ENCODE measurements at regions not wholly inside any gene's neighbourhood (a gene's known extent, or its start where the extent isn't known, plus 50 kb on each side); places are given as distances from the start of the nearest gene placed in this dataset.

DNA sequence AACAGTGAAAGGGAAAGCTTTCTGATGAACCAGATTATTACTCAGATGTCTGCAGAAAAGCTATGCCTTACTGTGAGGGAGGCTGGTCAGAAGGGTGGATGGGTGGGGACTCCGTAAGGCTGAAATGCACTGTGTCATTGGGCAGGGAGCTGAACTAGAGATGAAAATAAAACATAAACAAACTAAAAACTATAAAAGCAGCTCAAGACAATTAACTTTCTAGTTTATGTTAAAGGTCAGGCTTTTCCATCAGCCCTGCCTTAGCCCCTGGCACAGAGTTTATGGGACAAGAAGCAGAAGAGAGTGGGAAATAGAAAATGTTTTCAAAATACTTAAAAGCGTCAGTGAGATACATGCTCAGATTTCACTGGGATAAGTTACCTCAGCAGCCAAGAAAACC is 310.0 kb upstream of the UBE2E2 start:
- no peak for ATAC-seq
- no peak for TF ChIP-seq POLR2A (IDR thresholded peaks at IDR 0.05)
- no peak for TF ChIP-seq CTCF (IDR thresholded peaks at IDR 0.05)
- no peak overlapping the region for H3K4me3 ChIP-seq
- no peak for DNase-seq
- H3K4me1 ChIP-seq = no peaks in the 10 kb centered on the region
- no peaks in the 10 kb centered on the region for H3K9me3 ChIP-seq
- no peaks in the 10 kb centered on the region for H3K36me3 ChIP-seq (replicated peaks in 1 of 2; ENCODE audit: insufficient read depth in 1 of 2, low read depth in 2 of 2)
- H3K27ac ChIP-seq = no peak overlapping the region
- 70 to 75% methylated on average over 2 of the region's 2 CpGs for WGBS, 2 donors
- intact Hi-C loops (cut with DNase I) = no loop called here
- no peaks in the 10 kb centered on the region for H3K27me3 ChIP-seq

GRCh38 chr3:22893644-22894325 is 309.3 kb upstream of the UBE2E2 start:
- no peak for ATAC-seq

DNA sequence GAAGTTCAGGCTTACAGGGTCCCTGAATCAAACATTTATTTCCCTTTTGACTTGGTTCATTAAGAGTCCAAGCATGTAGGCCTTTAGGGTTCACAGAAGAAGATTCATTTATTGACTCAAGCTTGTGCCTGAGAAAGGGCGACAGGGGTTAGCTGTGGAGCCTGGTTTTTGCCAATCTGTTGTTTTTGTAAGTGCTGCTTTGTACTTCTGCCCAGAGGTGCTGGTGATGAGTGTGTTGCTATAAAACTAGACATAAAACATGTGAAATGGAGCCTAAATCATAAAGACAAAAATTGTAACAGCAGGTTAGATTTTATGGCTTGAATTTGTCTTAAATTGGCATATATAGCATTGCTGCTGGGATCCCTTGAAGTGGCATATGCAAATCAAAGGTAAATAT is 308.3 kb upstream of the UBE2E2 start:
- Histone ChIP-seq H3K4me1 (no peaks in the 10 kb centered on the region), H3K27ac (no peak overlapping the region), H3K36me3 (replicated peaks in 1 of 2; ENCODE audit: insufficient read depth in 1 of 2, low read depth in 2 of 2) (no peaks in the 10 kb centered on the region), H3K9me3 (no peaks in the 10 kb centered on the region), H3K27me3 (no peaks in the 10 kb centered on the region), H3K4me3 (no peak overlapping the region)
- intact Hi-C loops (cut with DNase I) = no loop called here
- ATAC-seq = no peak
- TF ChIP-seq POLR2A (IDR thresholded peaks at IDR 0.05) = no peak
- 75 to 93% methylated on average over 1 of the region's 1 CpG for WGBS, 2 donors
- DNase-seq = no peak

More at GRCh38 chr3:22893644-22894325, 309.3 kb upstream of the UBE2E2 start:
- no peaks in the 10 kb centered on the region for H3K9me3 ChIP-seq
- H3K36me3 ChIP-seq (replicated peaks in 1 of 2; ENCODE audit: insufficient read depth in 1 of 2, low read depth in 2 of 2) = no peaks in the 10 kb centered on the region
- WGBS, 2 donors = 31 to 43% methylated on average over 3 of the region's 3 CpGs
- H3K27ac ChIP-seq = no peak overlapping the region
- H3K27me3 ChIP-seq = no peaks in the 10 kb centered on the region
- TF ChIP-seq CTCF (IDR thresholded peaks at IDR 0.05) (no peak), POLR2A (IDR thresholded peaks at IDR 0.05) (no peak)
- no peak for DNase-seq
- H3K4me1 ChIP-seq = no peaks in the 10 kb centered on the region
- intact Hi-C loops (cut with DNase I) = no loop called here
- H3K4me3 ChIP-seq = no peak overlapping the region

GRCh38 chr3:22895671-22896070 is 307.5 kb upstream of the UBE2E2 start:
- intact Hi-C loops (cut with DNase I) = no loop called here
- H3K36me3 ChIP-seq (replicated peaks in 1 of 2; ENCODE audit: insufficient read depth in 1 of 2, low read depth in 2 of 2) = no peaks in the 10 kb centered on the region
- TF ChIP-seq POLR2A (IDR thresholded peaks at IDR 0.05) (no peak), CTCF (IDR thresholded peaks at IDR 0.05) (no peak)
- WGBS, 2 donors = 79 to 84% methylated on average over 3 of the region's 3 CpGs
- H3K4me3 ChIP-seq = no peak overlapping the region
- DNase-seq (no peak), ATAC-seq (no peak)
- no peaks in the 10 kb centered on the region for H3K9me3 ChIP-seq
- no peak overlapping the region for H3K27ac ChIP-seq
- no peaks in the 10 kb centered on the region for H3K4me1 ChIP-seq
- no peaks in the 10 kb centered on the region for H3K27me3 ChIP-seq

DNA sequence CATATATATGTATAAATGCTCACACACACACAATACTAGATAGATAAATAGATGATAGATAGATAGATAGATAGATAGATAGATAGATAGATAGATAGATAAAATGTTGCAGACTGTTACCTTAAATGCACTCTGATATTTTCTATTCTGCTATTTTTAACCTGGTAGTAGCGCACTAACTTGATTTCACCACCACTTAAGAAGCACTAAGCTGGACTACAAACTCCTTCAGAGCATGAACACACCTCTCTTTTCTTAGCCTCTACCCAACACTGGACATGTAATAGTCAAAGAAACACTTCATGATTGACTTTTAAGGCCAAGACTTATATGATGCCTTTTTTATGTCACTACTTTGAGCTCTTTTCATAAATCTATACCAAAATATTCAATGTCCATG is 304.6 kb upstream of the UBE2E2 start:
- ATAC-seq = no peak
- TF ChIP-seq POLR2A (IDR thresholded peaks at IDR 0.05) (no peak), CTCF (IDR thresholded peaks at IDR 0.05) (no peak)
- no peak overlapping the region for H3K4me3 ChIP-seq
- intact Hi-C loops (cut with DNase I) = no loop called here
- H3K27ac ChIP-seq = no peak overlapping the region
- no peaks in the 10 kb centered on the region for H3K4me1 ChIP-seq
- no peaks in the 10 kb centered on the region for H3K9me3 ChIP-seq
- H3K27me3 ChIP-seq = no peaks in the 10 kb centered on the region
- no peaks in the 10 kb centered on the region for H3K36me3 ChIP-seq (replicated peaks in 1 of 2; ENCODE audit: insufficient read depth in 1 of 2, low read depth in 2 of 2)
- no peak for DNase-seq
- WGBS, 2 donors = 49 to 96% methylated on average over 1 of the region's 1 CpG
